ENCODE measurements at regions not wholly inside any gene's neighbourhood (a gene's known extent, or its start where the extent isn't known, plus 50 kb on each side); places are given as distances from the start of the nearest gene placed in this dataset.
"Not testable (repeated sequence)": the region's sequence is repeated elsewhere in the genome, so short reads cannot be mapped to it uniquely, and the experiment has no call there.

DNA sequence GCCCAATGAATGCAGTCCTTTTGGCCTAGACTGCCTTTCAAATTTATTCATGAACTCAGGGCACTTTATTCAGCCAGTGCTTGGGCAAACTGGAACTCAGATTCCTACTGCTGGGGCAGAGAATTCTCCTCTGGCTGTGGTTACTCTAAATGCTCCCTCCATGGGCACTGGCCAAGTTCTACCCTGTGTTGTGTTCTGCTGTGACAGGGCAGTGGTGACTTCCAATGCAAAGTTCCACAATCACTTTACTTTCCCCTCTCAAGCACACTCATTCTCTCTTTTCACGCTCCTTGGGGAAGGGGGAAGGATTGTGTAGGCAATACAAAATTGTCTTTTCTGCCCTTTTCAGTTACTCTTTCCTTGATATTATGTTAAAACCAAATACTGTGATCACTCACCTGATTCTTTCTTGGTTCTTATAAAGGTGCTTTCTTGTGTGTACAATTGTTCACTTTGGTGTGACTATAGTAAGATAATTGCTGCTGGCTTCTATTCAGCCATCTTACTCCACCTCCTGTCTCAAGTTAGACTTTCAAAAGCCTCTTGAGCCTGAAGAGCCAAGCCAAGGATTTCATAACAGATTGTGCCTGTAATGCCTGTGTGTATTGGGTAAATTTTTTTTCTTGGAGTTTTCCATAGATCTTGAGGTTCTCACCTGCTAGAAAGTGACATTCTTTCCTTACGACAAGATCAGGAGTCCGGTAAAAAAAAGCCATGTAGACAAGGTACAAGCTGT is 1078.6 kb downstream of the FAM133A start:
- DNase-seq = no peak
- intact Hi-C loops (cut with DNase I) = no loop called here
- no peak for ATAC-seq

DNA sequence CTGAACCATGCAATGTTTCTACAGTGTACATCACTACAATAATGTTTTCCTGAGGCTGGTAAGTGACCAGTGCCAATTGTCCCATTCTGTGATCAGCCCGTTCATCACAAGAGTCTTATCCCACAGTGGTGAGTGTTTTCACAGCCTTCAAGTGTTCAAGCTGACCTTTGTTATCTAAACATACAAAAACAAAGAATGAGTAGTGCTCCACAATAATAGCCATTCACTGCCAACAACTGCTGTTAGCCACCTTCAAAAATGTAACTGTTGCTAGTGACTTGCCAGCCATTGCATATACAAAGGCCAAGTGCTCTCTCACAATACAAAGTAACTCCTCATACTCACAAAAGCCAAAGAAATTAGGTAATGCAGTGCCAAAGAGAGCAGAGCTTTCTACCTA is 1084.1 kb downstream of the FAM133A start:
- no peak for ATAC-seq
- intact Hi-C loops (cut with DNase I) = no loop called here

DNA sequence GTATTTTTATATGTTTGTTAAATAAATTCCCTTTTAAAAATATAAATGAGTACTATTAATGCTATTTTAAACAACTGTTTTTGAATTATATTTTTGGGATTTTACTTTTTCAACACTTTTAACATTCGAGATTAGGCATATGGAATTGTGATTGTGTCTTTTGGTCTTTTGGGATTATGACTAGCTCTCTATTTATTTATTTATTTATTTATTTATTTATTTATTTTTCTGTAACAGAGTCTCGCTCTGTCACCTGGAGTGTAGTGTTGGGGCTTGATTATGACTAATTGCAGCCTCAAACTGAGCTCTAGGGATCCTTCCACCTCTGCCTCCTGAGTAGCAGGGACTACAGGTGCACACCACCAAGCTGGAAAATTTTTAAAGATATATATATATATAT is 1101.6 kb downstream of the FAM133A start:
- ATAC-seq (no peak), DNase-seq (no peak)
- intact Hi-C loops (cut with DNase I) = no loop called here

More for the DNA sequence above, 1084.1 kb downstream of the FAM133A start:
- DNase-seq = no peak

DNA sequence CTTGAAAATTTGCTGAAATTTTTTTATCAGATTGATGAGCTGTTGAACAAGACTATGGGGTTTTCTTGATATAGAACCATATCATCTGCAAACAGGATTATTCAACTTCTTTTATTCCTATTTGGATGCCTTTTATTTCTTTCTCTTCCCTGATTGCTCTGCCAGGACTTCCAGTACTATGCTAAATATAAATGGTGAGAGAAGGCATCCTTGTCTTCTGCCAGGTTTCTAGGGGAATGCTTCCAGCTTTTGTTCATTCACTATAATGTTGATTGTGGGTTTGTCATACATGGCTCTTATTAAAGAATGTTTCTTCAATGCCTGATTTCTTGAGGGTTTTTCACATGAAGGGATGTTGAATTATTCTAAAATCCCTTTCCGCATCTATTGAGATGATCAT is 1139.5 kb downstream of the FAM133A start:
- ATAC-seq = peak in 1 of 2 donors; percentile 76
- intact Hi-C loops (cut with DNase I) = no loop called here

DNA sequence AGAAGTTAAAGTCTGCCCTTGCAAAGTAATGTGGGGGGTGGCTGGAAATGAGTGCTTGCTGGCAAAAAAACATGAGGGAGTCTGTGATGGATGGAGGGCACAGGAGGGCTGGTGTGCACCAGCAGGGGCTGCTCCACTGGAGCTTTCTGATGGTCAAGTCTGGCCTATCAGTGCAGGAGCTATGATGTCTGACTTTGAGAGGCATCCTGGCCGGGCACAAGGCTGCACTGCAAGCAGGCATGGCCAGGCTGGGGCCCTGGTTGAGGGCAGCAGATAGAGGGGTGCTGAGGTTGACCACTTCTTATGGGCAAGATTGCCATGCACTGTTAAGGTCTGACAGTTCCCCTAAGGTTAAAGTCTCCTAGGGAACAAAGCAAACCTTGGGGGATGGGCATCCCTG is 1140.2 kb downstream of the FAM133A start:
- DNase-seq (no peak), ATAC-seq (no peak)
- intact Hi-C loops (cut with DNase I) = no loop called here

More for the DNA sequence above, 1139.5 kb downstream of the FAM133A start:
- DNase-seq = no peak

DNA sequence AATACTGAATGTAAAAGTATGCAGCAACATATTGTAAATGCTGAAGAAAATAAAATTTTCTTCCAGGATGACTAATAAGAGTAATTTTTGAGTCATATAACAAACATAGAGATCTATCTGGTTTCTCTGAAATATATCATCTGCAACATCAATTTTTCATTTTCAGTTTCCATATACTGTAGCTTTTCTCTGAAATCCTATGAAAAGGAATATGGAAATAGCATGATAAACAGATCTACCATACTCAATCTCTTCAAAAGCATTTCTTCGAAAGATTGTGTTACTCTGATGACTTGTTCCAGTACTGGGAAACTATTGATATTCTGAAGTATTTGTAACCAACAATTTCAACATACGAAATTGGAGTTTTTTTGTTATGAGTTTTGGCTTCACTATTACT is 1156.7 kb downstream of the FAM133A start:
- DNase-seq (no peak), ATAC-seq (no peak)
- intact Hi-C loops (cut with DNase I) = loop anchor here (5.0 to 10.0 kb wide), 2 partner anchors 244 to 247 kb away; no protein-coding TSS in a partner anchor

DNA sequence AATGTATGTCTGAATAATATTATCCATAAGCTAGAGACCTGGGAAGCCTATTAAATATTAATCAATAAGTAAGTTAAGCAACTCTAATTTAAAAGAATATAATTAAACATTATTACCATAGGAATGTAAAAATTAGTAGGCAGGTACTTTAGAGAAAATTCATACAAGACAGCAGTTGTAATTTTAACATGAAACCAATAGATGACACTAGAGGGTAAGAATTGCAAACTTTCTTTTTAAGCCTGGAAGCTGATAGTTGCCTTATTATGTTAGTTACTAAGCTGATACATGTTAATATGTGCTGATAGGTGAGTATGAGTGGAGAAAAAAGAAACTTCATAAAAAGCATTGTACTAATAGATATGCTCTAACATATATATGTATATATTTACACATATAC is 1157.4 kb downstream of the FAM133A start:
- intact Hi-C loops (cut with DNase I) = loop anchor here (5.0 to 10.0 kb wide), 2 partner anchors 243 to 246 kb away; no protein-coding TSS in a partner anchor
- no peak for ATAC-seq
- no peak for DNase-seq

DNA sequence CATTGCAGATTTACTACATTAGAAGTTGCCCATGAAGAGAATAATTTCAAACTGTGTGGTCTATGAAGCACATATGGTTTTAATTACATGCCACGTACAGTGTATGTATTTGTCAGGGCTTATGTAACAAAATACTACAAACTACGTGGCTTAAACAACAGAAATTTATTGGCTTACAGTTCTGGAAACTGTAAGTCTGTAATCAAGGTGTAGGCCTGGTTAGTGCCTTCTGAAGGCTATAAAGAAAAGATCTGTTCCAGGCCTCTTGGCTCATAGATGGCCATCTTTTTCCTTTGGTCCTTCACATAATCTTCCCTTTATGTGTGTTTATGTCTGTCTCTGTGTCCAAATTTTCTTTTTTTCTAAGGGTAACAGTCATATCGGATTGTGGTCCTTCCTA is 1160.2 kb downstream of the FAM133A start:
- DNase-seq (no peak), ATAC-seq (no peak)
- intact Hi-C loops (cut with DNase I) = loop anchor here (5.0 to 10.0 kb wide), 2 partner anchors 241 to 243 kb away; no protein-coding TSS in a partner anchor

DNA sequence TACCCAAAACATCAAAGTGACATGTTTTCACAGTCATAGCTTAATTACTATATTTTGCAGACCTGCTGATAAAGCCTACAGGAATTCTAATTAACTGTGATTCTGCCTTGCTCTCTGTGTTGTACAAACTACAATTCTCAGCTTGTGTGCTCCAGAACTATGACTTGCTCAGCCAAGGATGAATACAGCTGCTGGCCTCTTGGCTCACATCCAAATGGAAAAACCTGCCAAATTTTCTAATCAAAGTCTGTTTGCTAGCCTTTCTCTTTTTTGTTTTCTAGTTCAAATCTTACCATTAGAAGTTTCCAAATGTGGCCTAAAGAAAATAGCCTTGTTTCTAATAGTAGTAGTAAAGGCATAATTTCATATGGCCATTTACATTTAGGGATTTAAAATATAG is 1176.8 kb downstream of the FAM133A start:
- intact Hi-C loops (cut with DNase I) = no loop called here
- DNase-seq = no peak
- no peak for ATAC-seq

DNA sequence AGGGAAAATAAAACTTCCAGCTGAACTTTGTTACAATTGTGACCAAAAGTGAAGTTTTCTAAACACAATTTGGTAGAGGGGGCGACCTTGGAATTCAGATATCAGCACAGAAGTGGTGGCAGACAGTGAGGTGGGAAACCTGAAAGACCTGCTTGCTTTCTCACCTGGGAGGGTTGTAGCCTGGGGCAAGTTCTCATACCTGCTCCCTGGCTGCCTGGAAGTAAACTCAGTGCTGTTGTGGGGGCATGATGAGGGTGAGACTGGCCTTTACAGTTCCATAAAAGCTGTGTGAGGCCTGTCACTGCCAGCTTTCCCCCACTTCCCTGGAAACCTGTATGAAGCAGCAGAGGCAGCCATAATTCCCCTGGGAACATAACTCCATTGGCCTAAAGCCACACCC is 1180.2 kb downstream of the FAM133A start:
- no peak for DNase-seq
- no peak for ATAC-seq
- intact Hi-C loops (cut with DNase I) = no loop called here

DNA sequence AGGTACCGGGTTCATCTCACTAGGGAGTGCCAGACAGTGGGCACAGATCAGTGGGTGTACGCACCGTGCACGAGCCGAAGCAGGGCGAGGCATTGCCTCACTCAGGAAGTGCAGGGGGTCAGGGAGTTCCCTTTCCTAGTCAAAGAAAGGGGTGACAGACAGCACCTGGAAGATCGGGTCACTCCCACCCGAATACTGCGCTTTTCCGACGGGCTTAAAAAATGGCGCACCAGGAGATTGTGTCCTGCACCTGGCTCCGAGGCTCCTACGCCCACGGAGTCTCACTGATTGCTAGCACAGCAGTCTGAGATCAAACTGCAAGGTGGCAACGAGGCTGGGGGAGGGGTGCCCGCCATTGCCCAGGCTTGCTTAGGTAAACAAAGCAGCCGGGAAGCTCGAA is 1188.5 kb downstream of the FAM133A start:
- not testable (repeated sequence) for ATAC-seq, DNase-seq

DNA sequence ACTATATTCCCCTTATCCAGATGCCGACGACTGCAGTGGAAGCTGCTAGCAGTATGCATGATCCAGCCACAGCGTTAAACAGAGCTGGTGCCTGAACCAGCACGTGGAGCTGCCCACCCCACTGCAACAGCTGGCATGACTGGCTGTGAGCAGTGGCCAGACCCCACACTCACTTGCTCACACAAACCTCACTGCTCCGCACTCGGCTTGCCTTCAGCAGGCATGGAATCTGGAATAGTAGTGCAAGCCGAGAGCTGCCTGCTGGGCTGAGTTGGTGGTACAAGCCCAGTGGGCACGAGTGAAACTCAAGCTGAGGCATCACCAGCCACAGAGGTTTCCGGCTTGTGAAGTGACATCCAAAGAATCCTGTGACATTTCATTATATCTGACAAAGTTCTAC is 1197.6 kb downstream of the FAM133A start:
- DNase-seq (no peak), ATAC-seq (no peak)
- intact Hi-C loops (cut with DNase I) = no loop called here

More for the DNA sequence above, 1188.5 kb downstream of the FAM133A start:
- intact Hi-C loops (cut with DNase I) = not testable (repeated sequence)

DNA sequence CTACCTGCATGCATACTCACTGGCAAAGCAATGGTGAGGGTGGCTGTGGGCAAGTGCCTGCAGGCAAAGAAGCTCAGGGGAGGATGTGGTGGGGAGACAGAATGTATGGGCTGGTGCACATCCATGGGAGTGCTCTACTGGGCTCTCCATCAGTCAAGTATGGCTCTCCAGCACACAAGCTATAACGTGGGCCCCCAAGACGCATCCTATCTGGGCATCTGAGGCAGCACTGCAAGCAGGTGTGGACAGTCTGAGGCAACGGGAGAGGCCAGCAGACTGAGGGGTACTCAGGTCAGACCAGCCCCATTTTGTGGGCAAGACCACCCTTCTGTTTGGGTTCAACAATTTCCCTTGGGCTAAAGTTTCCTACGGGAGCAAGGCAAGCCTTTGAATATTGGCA is 1227.8 kb downstream of the FAM133A start:
- ATAC-seq = no peak

DNA sequence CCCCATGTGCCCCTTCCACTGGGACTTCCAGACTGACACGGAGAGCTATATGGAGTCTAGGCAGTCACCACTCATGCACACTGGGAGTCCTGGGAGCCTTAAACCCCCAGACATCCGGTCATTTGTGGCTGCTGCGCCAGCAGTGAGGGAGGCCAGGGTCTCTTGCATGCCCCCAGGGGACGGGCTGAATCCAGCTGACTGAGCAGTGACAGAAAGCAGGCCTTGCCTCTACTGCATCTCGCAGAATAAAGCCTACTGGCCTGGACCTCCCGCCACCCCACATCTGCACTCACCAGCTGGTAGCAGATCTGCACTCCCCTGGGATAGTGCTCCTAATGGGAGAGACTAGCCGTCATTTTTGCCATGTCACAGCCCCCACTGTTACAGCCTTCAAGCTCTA is 1234.2 kb downstream of the FAM133A start:
- intact Hi-C loops (cut with DNase I) = no loop called here
- ATAC-seq (no peak), DNase-seq (no peak)

More for the DNA sequence above, 1227.8 kb downstream of the FAM133A start:
- intact Hi-C loops (cut with DNase I) = no loop called here
- no peak for DNase-seq

DNA sequence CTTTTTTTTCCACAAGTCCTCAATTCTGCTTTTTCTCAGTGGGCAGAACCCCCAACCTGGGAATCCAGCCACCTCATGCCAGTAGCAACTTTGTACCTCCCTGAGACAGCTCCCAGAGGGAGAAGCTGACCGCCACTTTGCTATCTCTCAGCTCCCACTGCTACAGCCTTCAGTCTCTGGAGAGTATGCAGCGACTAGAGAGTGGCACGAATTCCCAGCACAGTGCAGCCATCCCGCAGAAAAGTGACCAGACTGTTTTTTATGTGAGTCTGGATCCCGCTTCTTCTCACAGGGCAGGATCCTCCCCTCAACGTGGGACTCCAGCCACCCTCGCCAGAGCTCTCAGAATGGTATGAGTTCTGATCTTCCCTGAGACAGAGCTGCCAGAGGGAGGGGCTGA is 1234.6 kb downstream of the FAM133A start:
- DNase-seq (no peak), ATAC-seq (no peak)
- intact Hi-C loops (cut with DNase I) = no loop called here

DNA sequence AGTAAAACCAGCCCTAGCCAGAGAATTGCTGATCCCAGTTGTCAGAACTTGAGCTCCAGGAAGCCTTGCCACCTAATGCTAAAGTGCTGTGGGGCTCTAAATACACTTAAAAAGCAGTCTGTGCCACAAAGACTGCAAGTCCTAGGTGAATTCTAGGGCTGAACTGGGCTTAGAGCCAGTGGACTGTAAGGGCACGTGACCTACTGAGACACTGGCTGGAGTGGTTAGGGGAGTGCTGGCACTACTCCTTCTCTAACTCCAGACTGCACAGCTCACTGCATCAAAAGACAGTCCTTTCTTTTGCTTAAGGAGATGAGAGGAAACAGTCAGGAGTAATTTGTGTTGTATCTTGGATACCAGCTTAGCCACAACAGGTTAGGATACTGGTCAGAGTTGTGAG is 1240.2 kb downstream of the FAM133A start:
- intact Hi-C loops (cut with DNase I) = no loop called here
- no peak for DNase-seq
- peak in 1 of 2 donors; percentile 32 for ATAC-seq

DNA sequence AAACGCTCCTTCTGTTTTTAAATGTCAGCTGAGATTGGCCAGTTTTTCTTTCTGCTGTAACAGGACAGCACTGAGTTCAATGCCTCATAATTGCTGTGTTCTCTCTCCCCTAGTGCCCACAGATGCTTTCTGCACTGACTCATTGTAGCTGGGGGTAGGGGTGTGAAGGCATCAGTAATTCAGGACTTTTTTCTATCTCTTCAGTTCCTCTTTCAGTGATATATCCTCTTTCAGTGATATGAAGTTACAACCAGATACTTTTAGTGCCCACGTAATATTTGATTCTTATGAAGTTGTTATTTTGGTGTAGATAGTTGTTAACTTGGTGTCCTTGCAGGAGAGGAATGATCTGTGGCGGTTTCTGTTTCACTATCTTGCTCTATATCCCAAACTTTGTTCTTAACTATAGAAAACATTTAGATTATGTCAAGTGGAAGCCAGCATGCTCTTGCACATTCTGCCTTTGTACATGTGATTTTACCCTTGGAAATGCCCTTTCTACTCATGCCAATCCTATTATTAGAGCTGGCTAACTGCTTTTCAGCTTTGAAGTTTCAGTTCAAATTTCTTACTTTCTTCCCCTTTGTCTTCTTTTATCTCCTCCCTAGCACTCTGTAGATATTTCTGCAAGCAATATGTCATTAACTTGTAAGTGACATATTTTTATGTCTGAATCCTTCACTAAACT is 1258.4 kb downstream of the FAM133A start:
- no peak for DNase-seq
- ATAC-seq = peak in 1 of 2 donors; percentile 44
- intact Hi-C loops (cut with DNase I) = no loop called here

DNA sequence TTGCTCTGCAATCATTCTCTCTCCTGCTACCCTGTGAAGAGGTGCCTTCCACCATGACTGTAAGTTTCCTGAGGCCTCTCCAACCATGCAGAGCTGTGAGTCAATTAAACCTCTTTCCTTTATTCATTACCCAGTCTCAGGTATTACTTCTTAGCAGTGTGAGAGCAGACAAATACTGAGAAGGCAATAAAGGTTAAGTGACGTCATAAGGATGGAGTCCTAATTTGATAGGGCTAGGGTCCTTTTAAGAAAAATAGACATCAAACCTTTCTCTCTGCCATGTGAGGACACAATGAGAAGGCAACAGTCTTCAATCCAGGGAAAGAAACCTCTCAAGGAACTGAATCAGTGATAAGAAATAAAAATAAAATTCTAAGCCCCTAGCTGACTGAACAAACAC is 1262.7 kb downstream of the FAM133A start:
- DNase-seq (no peak), ATAC-seq (no peak)
- intact Hi-C loops (cut with DNase I) = no loop called here

DNA sequence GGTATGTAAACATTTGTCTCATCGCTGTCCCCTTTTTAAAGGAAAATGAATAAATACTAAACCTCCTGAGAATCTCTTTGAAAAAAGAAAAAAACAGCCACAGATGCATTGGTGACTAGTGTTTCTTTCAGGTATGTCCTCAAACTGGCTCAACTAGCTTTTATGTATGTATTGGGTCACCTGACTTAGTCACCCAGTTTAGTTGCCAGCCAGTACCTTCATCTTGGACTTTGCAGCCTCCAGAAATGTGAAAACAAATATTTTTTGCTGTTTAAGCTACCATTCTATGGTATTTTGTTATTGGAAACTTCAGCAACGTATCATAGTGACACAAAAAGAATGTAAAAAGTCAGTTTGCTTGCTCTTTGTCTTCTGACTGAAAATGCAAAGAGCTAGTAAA is 1263.5 kb downstream of the FAM133A start:
- DNase-seq = no peak
- ATAC-seq = no peak
- intact Hi-C loops (cut with DNase I) = no loop called here

DNA sequence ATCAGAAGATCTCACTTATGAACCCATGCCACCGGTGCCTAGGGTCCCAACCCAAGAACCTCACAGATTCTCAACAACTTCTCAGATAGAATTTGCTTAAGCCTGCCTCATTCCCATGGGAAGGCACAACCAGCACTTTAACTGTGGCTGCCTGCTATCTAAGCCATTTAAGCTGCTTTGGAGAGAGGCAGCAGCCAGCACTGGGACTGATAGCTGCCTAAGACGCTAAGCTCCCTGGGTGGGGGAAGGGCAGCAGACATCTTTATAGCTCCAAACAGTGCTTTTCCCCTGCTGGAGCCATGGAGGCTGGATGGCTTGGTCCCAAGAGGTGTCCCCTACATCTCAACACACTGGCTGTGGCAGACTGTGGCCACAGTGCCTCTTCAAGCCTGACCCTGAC is 1268.6 kb downstream of the FAM133A start:
- ATAC-seq (no peak), DNase-seq (no peak)
- intact Hi-C loops (cut with DNase I) = no loop called here

DNA sequence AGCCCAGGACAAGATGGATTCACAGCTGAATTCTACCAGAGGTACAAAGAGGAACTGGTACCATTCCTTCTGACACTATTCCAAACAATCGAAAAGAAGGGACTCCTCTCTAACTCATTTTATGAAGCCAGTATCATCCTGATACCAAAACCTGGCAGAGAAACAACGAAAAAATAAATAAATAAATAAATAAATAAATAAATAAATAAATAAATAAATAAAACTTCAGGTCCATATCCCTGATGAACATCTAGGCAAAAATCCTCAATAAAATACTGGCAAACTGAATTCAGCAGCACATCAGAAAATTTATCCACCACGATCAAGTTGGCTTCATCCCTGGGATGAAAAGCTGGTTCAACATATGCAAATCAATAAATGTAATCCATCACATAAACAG is 1272.1 kb downstream of the FAM133A start:
- ATAC-seq; intact Hi-C loops (cut with DNase I); DNase-seq: not testable (repeated sequence)
